ENCODE measurements at regions not wholly inside any gene's neighbourhood (a gene's known extent, or its start where the extent isn't known, plus 50 kb on each side); places are given as distances from the start of the nearest gene placed in this dataset.

DNA sequence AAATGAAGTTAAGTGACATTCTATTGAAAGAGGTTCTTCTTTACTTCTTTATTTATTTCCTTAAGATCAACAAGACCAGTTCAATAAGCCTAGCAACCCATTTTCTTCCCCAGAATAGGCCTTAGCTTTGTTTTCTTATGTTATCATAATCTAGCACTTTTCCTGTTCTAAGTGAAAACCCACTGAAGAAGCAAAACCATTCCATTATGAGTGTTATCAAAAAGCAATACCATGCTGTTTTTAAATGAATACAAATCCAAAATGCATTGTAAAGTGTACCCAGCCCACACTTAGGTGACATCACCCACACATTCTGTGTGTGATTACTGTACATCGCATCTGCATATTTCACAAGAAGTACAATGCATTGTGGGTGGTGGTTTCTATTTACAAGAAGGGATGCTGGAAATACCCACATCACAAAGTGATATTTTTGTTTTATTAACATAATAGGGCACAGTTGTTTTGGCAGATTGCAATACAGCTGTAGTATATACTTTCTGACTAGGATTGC, 679.5 kb downstream of the KCNJ3 start:
- DNase-seq: no peak

GRCh38 chr2:155377266-155377680, 678.8 kb downstream of the KCNJ3 start:
- peak; percentile 37 for DNase-seq

DNA sequence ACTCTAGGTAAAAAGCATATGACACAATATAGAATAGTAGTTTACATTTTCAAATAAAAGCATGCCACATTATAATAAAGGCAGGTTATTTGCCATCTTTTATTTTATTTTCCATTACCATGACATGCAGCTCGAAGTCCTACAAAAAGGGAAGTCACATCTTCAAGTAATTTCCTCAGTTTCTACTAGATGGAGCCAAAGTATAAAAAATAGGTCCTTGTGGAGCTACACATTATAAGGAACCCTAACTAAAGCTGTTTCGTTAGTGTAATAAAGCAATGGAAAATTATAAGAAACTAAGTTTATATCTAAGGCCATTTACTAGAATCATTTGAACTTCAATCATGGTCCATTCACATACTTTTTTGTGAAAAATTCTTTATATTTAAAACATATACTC, 674.5 kb downstream of the KCNJ3 start:
- DNase-seq: peak; percentile 60

- peak; percentile 52 for DNase-seq
These were observed 670.4 kb downstream of the KCNJ3 start for GRCh38 chr2:155368934-155369333.

DNA sequence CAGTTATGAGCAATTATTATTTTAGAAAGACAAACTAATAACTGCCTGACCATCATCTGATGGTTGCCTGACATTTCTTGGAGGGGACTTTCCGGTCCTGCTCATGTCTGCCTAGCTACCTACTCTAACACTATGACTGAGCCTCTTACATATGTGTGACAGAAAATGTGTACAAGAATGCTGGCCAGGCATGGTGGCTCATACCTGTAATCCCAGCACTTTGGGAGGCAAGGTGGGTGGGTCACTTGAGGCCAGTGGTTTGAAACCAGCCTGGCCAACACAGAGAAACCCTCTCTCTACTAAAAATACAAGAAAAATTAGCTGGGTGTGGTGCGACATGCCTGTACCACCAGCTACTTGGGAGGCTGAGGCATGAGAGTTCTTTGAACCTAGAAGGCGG, 666.3 kb downstream of the KCNJ3 start:
- DNase-seq: no peak

DNA sequence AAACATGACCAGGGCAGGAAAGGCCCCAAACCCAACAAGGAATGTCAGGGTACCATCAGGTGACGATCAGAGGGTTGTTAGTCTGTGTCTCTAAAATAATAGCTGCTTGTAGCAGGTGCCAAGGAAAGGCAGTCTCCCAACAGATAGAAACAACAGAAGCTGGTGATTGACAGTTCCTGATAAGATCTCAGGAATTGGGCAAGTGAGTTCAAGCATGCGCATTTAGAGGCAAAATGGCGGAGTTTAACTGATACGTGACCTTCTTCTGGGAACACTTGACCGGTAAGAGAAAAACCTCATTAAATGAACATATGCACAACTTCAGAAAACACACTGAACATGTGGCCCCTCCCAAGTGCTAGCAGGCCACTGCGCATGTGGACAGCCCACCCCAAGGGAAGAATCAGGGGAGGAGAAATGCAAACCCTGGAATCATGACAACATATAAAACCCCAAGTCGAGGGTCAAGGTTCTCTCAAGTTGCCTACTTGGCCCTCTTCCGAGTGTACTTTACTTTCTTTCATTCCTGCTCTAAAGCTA, 664.9 kb downstream of the KCNJ3 start:
- DNase-seq: peak; percentile 39

GRCh38 chr2:155357172-155357571, 658.7 kb downstream of the KCNJ3 start:
- no peak for DNase-seq

GRCh38 chr2:155356250-155356649, 657.8 kb downstream of the KCNJ3 start:
- DNase-seq: no peak

- DNase-seq: no peak
These were observed 652.5 kb downstream of the KCNJ3 start for GRCh38 chr2:155350783-155351580.

- no peak for DNase-seq
These were observed 633.5 kb downstream of the KCNJ3 start for GRCh38 chr2:155332016-155332415.

DNA sequence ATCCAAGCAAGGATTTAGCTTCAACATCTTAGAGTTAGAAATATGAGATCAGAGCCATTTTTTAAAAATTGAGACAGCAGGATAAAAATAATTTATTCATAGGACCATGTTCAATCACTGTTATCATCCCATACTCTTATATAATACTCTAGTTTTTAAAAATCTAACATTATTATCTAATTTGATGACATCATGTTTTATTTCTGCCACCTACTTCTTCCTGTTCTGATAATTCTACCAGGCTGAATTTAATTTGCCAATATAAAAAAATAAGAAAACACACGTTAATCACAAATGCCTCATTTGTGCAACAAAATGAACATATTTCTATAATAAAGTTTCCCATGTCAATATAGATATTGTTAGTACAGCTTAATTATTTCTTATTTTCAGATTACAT, 621.7 kb downstream of the KCNJ3 start:
- DNase-seq: no peak

- no peak for DNase-seq
These were observed 620.2 kb downstream of the KCNJ3 start for GRCh38 chr2:155318710-155319109.

DNA sequence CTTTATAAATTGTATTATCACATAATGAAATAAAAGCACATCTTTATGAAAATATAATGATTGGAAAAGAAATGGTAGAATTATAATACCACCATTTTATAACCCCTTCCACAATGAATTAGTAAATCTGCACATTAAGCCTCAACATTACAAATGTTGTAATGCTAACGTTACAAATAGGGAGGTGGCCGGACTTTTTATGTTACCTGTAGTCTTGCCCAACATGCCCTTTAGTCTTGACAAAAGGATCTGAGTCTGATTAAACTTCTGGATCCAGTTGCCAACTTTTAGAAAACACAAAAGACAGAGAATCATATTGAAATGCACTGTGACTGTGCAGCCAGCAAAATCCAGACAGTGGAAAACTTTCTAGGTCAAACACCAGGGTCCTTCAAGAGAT, 617.3 kb downstream of the KCNJ3 start:
- no peak for DNase-seq

DNA sequence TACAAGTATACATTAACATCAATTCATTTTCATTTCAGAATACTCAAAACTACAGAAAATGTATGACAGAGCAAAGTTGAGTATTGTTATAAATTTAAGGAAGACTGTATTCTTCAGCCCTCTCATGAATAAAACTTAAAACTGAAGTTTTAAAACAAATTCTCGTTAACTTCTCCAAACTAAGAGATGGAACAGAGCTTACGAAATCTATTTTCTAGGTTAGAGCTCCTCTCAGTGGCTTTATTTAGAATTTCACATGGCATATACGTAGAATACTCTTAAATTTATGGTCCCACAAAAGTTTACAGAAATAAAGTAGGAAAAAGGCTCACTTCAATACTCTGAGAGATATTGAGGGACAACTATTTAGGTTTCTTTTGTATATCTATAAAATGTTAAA, 612.1 kb downstream of the KCNJ3 start:
- peak; percentile 79 for DNase-seq

- peak; percentile 33 for DNase-seq
These were observed 611.0 kb downstream of the KCNJ3 start for GRCh38 chr2:155309483-155309882.

GRCh38 chr2:155308367-155309009, 610.0 kb downstream of the KCNJ3 start:
- peak; percentile 63 for DNase-seq

DNA sequence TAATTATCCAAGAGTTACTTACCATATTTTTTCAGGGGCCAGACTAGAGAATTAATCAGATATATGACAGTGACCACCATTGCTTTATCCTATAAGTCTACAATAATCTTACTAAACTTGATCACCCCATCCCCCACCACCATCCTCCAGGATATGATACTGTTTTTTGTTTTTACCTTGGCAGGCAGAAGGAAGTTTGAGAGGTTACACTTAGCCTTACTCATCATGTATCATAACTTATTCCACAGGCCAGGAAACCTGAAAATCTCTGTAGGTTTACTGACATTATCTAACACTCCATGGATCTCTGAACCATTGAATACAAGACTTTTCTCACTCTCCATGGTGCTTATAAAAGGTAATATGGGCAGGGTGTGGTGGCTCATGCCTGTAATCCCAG, 602.7 kb downstream of the KCNJ3 start:
- DNase-seq: no peak

GRCh38 chr2:155298001-155298400, 599.5 kb downstream of the KCNJ3 start:
- DNase-seq: no peak

GRCh38 chr2:155294358-155294757, 595.9 kb downstream of the KCNJ3 start:
- no peak for DNase-seq

- DNase-seq: no peak
These were observed 583.4 kb downstream of the KCNJ3 start for GRCh38 chr2:155281907-155282306.

DNA sequence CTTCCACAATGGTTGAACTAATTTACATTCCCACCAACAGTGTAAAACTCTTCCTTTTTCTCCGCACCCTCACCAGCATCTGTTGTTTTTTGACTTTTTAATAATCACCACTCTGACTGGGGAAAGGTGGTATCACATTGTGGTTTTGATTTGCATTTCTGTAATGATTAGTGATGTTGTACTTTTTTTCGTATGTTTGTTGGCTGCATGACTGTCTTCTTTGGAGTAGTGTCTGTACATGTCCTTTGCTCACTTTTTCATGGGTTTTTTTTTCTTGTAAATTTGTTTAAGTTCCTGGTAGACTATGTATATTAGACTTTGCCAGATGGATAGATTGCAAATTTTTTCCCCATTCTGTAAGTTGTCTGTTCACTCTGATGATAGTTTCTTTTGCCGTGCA, 574.8 kb downstream of the KCNJ3 start:
- no peak for DNase-seq

- DNase-seq: no peak
These were observed 568.1 kb downstream of the KCNJ3 start for GRCh38 chr2:155266583-155266982.

- no peak for DNase-seq
These were observed 567.6 kb downstream of the KCNJ3 start for GRCh38 chr2:155266109-155266508.

- DNase-seq: no peak
These were observed 558.3 kb downstream of the KCNJ3 start for GRCh38 chr2:155256803-155257202.
